Loucy (cell line): ENCODE measurements at regions not wholly inside any gene's neighbourhood (a gene's known extent, or its start where the extent isn't known, plus 50 kb on each side); places are given as distances from the start of the nearest gene placed in this dataset.

Experiments
- H2AFZ ChIP-seq: fragments of 200-600 bp; sonication (generic); 2 replicates; pipeline ENCODE4 v1.6.0; 2016; ENCODE audit warnings: antibody characterized with exemption, mild to moderate bottlenecking, low read length, moderate library complexity
- H3F3A ChIP-seq: fragments of 200-600 bp; 2 replicates; pipeline ENCODE4 v1.6.0; 2016; ENCODE audit warnings: antibody characterized with exemption, low read depth, mild to moderate bottlenecking
- H3K27me3 ChIP-seq: fragments of 200-600 bp; sonication (generic); 2 replicates; pipeline ENCODE4 v1.6.1; 2014; ENCODE audit warnings: low read length, mild to moderate bottlenecking; ENCODE audit not compliant: insufficient read depth, poor library complexity, severe bottlenecking
- H3K36me3 ChIP-seq: fragments of 200-600 bp; sonication (generic); 2 replicates; pipeline ENCODE4 v1.6.1; 2016; ENCODE audit warnings: low read length; ENCODE audit not compliant: insufficient read depth
- H3K4me1 ChIP-seq: fragments of 200-600 bp; sonication (generic); 2 replicates; pipeline ENCODE4 v1.5.1; 2014; ENCODE audit warnings: low read length, mild to moderate bottlenecking; ENCODE audit not compliant: insufficient read depth, poor library complexity, severe bottlenecking
- H3K4me2 ChIP-seq: fragments of 200-600 bp; sonication (generic); 2 replicates; pipeline ENCODE4 v1.6.0; 2014; ENCODE audit warnings: antibody characterized with exemption, low read length, low read depth, mild to moderate bottlenecking; ENCODE audit not compliant: poor library complexity, severe bottlenecking
- H3K4me3 ChIP-seq: fragments of 200-600 bp; sonication (generic); 2 replicates; pipeline ENCODE4 v1.5.1; 2014; ENCODE audit warnings: low read length, mild to moderate bottlenecking, mixed read lengths; ENCODE audit not compliant: poor library complexity, severe bottlenecking
- H3K79me2 ChIP-seq: fragments of 200-600 bp; sonication (generic); 2 replicates; pipeline ENCODE4 v1.6.1; 2014; ENCODE audit warnings: low read length; ENCODE audit not compliant: insufficient read depth
- H3K9ac ChIP-seq: fragments of 200-600 bp; sonication (generic); 2 replicates; pipeline ENCODE4 v1.6.0; 2014; ENCODE audit warnings: mild to moderate bottlenecking, low read depth, low read length, moderate library complexity; ENCODE audit not compliant: poor library complexity, severe bottlenecking
- H3K9me2 ChIP-seq: fragments of 200-600 bp; sonication (generic); replicated peaks from 2 replicates; pipeline ENCODE4 v1.6.1; 2016; ENCODE audit warnings: low read depth, low read length, mixed read lengths
- H3K9me3 ChIP-seq: fragments of 200-600 bp; sonication (generic); 2 replicates; pipeline ENCODE4 v1.6.1; 2014; ENCODE audit warnings: mild to moderate bottlenecking, antibody characterized with exemption, low read length, low read depth; ENCODE audit not compliant: insufficient read depth
- H4K20me1 ChIP-seq: fragments of 200-600 bp; sonication (generic); 2 replicates; pipeline ENCODE4 v1.6.0; 2014; ENCODE audit warnings: antibody characterized with exemption, low read length, mild to moderate bottlenecking; ENCODE audit not compliant: insufficient read depth, poor library complexity, severe bottlenecking
- CTCF ChIP-seq: fragments of 200-600 bp; sonication (generic); conservative IDR thresholded peaks from 2 replicates; pipeline ENCODE4 v1.5.1; 2014; ENCODE audit warnings: mild to moderate bottlenecking, antibody characterized with exemption, low read length
- EZH2phosphoT487 ChIP-seq: fragments of 200-600 bp; IDR thresholded peaks from 2 replicates; pipeline ENCODE4 v1.6.1; 2018; ENCODE audit warnings: antibody characterized with exemption, mild to moderate bottlenecking, moderate library complexity, borderline replicate concordance

GRCh38 chr20:41927655-41928054 is 309.5 kb upstream of the CHD6 start:
- Histone ChIP-seq H3K4me2 (no peak overlapping the region), H4K20me1 (no peaks in the 10 kb centered on the region), H3K4me1 (no peaks in the 10 kb centered on the region), H3K27me3 (peaks cover 4% of the 10 kb centered on the region), H3K4me3 (no peak overlapping the region), H3K36me3 (no peaks in the 10 kb centered on the region), H3K9me2 (no peaks in the 10 kb centered on the region), H3F3A (no peaks in the 10 kb centered on the region), H3K9me3 (no peaks in the 10 kb centered on the region), H2AFZ (no peak overlapping the region), H3K9ac (no peak overlapping the region), H3K79me2 (no peaks in the 10 kb centered on the region)
- TF ChIP-seq EZH2phosphoT487: no peak
- TF ChIP-seq CTCF: no peak

GRCh38 chr20:41927189-41927588 is 309.0 kb upstream of the CHD6 start:
- Histone ChIP-seq H3K79me2 (no peaks in the 10 kb centered on the region), H2AFZ (no peak overlapping the region), H4K20me1 (no peaks in the 10 kb centered on the region), H3K9me3 (no peaks in the 10 kb centered on the region), H3K4me3 (no peak overlapping the region), H3K27me3 (peaks cover 4% of the 10 kb centered on the region), H3K36me3 (no peaks in the 10 kb centered on the region), H3K4me2 (no peak overlapping the region), H3K9me2 (no peaks in the 10 kb centered on the region), H3K4me1 (no peaks in the 10 kb centered on the region), H3K9ac (no peak overlapping the region), H3F3A (no peaks in the 10 kb centered on the region)
- no peak for TF ChIP-seq EZH2phosphoT487
- no peak for TF ChIP-seq CTCF

GRCh38 chr20:41925476-41925875 is 307.3 kb upstream of the CHD6 start:
- Histone ChIP-seq H3K79me2 (no peaks in the 10 kb centered on the region), H3K9me3 (no peaks in the 10 kb centered on the region), H3K9ac (no peak overlapping the region), H3K4me1 (no peaks in the 10 kb centered on the region), H2AFZ (no peak overlapping the region), H3F3A (no peaks in the 10 kb centered on the region), H3K36me3 (no peaks in the 10 kb centered on the region), H3K9me2 (no peaks in the 10 kb centered on the region), H3K4me2 (no peak overlapping the region), H3K4me3 (no peak overlapping the region), H3K27me3 (peaks cover 4% of the 10 kb centered on the region), H4K20me1 (no peaks in the 10 kb centered on the region)
- TF ChIP-seq CTCF: no peak
- no peak for TF ChIP-seq EZH2phosphoT487
